Right cardiac atrium (tissue), 5 donors: ENCODE measurements at regions not wholly inside any gene's neighbourhood (a gene's known extent, or its start where the extent isn't known, plus 50 kb on each side); places are given as distances from the start of the nearest gene placed in this dataset.
"Not testable (repeated sequence)": the region's sequence is repeated elsewhere in the genome, so short reads cannot be mapped to it uniquely, and the experiment has no call there.

Experiments
- ATAC-seq, 2 donors: fragments of 200-7000 bp; cut with Tn5 transposase; one replicate each; pipeline versions ENCODE4 v1.8.0 to v1.9.1; 2020; ENCODE audit warnings: moderate library complexity in 2 of 2, mild to moderate bottlenecking in 1 of 2
- DNase-seq, 3 donors: peaks; one replicate each; pipeline ENCODE4 v3.0.0-alpha.2; 2020
- H3K27ac ChIP-seq: one replicate; pipeline ENCODE4 v1.5.1; 2013; ENCODE audit warnings: mild to moderate bottlenecking, low read length, control low read depth, moderate library complexity
- H3K27me3 ChIP-seq: one replicate; pipeline ENCODE4 v1.6.1; 2013; ENCODE audit not compliant: control insufficient read depth, insufficient read depth
- H3K4me1 ChIP-seq: one replicate; pipeline ENCODE4 v1.6.1; 2013; ENCODE audit warnings: low read length; ENCODE audit not compliant: control insufficient read depth, insufficient read depth
- H3K4me3 ChIP-seq: one replicate; pipeline ENCODE4 v1.5.1; 2013; ENCODE audit warnings: low read length, control low read depth
- H3K9me3 ChIP-seq: one replicate; pipeline ENCODE4 v1.6.1; 2013; ENCODE audit warnings: low read length; ENCODE audit not compliant: control insufficient read depth
- WGBS: extraction: QIAGEN DNeasy Blood & Tissue Kit; methylation state at CpG from one replicate; pipeline ENCODE4 v1.1.7; 2013; 5-methylcytosine and 5-hydroxymethylcytosine counted together
- intact Hi-C, 4 donors: fragments of 100-400 bp; cut with DNase I; formaldehyde crosslinking; loops; one replicate each; pipeline versions ENCODE4 v1.11.0 to v1.14.0; 2022 to 2023
- donor health status: healthy with polysubstance abuse.
- donor health status: DM: no; HTN: yes; CAD: no.
- donor health status: DM: no; HTN: no; CAD: no.
- donor health status: DM: no; HTN: yes; CAD: no; lungs with severe emphysema.
- donor health status: DM: yes; HTN: yes; CAD: no.

DNA sequence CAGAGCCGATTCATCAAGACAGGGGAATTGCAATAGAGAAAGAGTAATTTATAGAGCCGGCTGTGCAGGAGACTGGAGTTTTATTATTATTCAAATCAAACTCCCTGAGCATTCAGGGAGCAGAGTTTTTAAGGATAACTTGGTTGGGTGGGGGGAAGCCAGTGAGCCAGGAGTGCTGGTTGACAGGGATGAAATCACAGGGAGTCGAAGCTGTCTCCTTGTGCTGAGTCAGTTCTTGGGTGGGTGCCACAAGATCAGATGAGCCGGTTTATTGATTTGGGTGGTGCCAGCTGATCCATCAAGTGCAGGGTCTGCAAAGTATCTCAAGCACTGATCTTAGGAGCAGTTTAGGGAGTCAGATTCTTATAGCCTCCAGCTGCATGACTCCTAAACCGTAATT, 95.4 kb upstream of the CCDC80 start:
- no peaks in the 10 kb centered on the region for H3K9me3 ChIP-seq
- no peak for ATAC-seq
- no peak overlapping the region for H3K4me3 ChIP-seq
- no peaks in the 10 kb centered on the region for H3K27me3 ChIP-seq
- no peak for DNase-seq
- no peak overlapping the region for H3K27ac ChIP-seq
- H3K4me1 ChIP-seq, result no peaks in the 10 kb centered on the region
- 82% methylated on average over 5 of the region's 5 CpGs for WGBS
- intact Hi-C loops, result loop anchor here in 2 of 4 donors (10.0 kb wide), 1 partner anchor 238 kb away; the partner anchor contains the start of gene CD200R1 (in 2 of the 2)

GRCh38 chr3:112735926-112736325, 95.0 kb upstream of the CCDC80 start:
- ATAC-seq (no peak), DNase-seq (no peak)
- no peaks in the 10 kb centered on the region for H3K27me3 ChIP-seq
- intact Hi-C loops, result loop anchor here in 2 of 4 donors (10.0 kb wide), 1 partner anchor 239 kb away; the partner anchor contains the start of gene CD200R1 (in 2 of the 2)
- no peaks in the 10 kb centered on the region for H3K9me3 ChIP-seq
- H3K4me1 ChIP-seq, result no peaks in the 10 kb centered on the region
- no peak overlapping the region for H3K27ac ChIP-seq
- H3K4me3 ChIP-seq, result no peak overlapping the region
- WGBS, result 84% methylated on average over 3 of the region's 3 CpGs

- Histone ChIP-seq H3K9me3 (no peaks in the 10 kb centered on the region), H3K4me3 (no peak overlapping the region), H3K4me1 (no peaks in the 10 kb centered on the region), H3K27ac (no peak overlapping the region), H3K27me3 (no peaks in the 10 kb centered on the region)
- WGBS, result 60% methylated on average over 12 of the region's 12 CpGs
- DNase-seq, result peak in 2 of 3 donors; percentile 37 to 67
- intact Hi-C loops, result loop anchor here in 2 of 4 donors (10.0 kb wide), 1 partner anchor 240 kb away; the partner anchor contains the start of gene CD200R1 (in 2 of the 2)
- peak; percentile 54 to 64 for ATAC-seq
These were observed 93.9 kb upstream of the CCDC80 start for GRCh38 chr3:112734736-112735350.

DNA sequence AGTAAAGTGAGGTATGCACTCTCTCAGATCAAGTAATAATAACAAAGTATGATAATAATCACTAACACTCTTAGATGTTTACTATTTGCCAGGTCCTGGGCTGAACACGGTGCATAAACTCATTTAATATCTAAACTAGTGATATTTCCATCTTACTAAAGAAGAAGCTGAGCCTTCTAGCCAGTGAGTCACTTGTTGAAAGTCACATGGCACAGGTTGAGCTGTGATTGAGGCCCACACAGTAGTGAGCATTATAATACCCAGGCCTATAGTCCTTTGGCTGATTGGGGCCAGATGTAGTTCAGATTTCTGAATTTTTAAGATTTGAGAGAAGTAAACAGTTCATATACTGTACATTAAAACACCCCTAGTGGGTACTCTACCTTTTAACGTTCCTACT, 93.2 kb upstream of the CCDC80 start:
- DNase-seq (no peak), ATAC-seq (no peak)
- intact Hi-C loops, result loop anchor here in 2 of 4 donors (10.0 kb wide), 1 partner anchor 241 kb away; the partner anchor contains the start of gene CD200R1 (in 2 of the 2)
- Histone ChIP-seq H3K9me3 (no peaks in the 10 kb centered on the region), H3K27me3 (no peaks in the 10 kb centered on the region), H3K4me3 (no peak overlapping the region), H3K27ac (no peak overlapping the region), H3K4me1 (no peaks in the 10 kb centered on the region)
- WGBS, result 67% methylated on average over 2 of the region's 2 CpGs

- DNase-seq, result no peak
- no peak overlapping the region for H3K4me3 ChIP-seq
- no peaks in the 10 kb centered on the region for H3K4me1 ChIP-seq
- H3K9me3 ChIP-seq, result no peaks in the 10 kb centered on the region
- intact Hi-C loops, result loop anchor here in 2 of 4 donors (10.0 kb wide), 1 partner anchor 245 kb away; the partner anchor contains the start of gene CD200R1 (in 2 of the 2)
- ATAC-seq, result no peak
- no peaks in the 10 kb centered on the region for H3K27me3 ChIP-seq
- H3K27ac ChIP-seq, result no peak overlapping the region
These were observed 89.3 kb upstream of the CCDC80 start for GRCh38 chr3:112730210-112730609.

DNA sequence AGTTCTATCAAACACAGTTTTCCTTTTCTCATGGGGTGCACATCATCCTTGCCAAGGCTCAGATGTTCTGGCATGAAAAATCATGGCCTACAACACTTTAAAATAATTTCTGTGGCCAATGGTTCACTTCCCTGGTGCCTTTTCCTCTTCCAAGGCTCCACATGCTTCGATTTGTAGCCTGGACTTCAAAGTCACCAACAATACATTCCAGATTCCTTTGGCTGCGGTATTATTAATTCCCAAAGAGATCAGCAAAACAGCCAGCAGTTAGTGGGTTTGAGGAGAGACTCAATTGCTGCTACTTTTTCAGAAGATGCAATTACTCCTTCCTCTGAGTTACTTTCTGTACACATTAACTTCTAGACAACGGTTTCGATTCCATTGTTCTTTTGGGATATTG, 80.3 kb upstream of the CCDC80 start:
- no peak for ATAC-seq
- no peak overlapping the region for H3K4me3 ChIP-seq
- H3K9me3 ChIP-seq, result no peaks in the 10 kb centered on the region
- H3K4me1 ChIP-seq, result no peaks in the 10 kb centered on the region
- no peak overlapping the region for H3K27ac ChIP-seq
- H3K27me3 ChIP-seq, result no peaks in the 10 kb centered on the region
- intact Hi-C loops, result no loop called here
- WGBS, result 75% methylated on average over 4 of the region's 4 CpGs
- no peak for DNase-seq

DNA sequence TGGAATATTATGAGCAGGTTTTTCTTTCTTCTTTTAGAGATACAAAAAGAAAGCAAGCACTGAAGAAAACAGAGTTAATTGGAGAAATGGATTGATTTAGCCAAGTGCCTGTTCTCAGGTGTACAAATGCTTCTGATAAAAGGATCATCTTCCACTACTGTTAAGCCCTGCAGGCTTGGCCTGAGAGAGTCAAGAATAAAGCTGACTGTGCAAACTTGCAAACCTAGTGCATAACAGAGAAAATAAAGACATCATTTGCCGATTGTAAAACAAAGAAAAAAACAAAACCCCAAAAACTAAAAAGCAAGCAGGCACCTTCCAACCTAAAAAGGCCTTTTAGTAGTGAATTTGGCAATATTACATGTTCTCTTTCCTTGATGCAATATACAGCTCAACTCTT, 78.0 kb upstream of the CCDC80 start:
- H3K4me3 ChIP-seq, result no peak overlapping the region
- H3K9me3 ChIP-seq, result no peaks in the 10 kb centered on the region
- intact Hi-C loops, result no loop called here
- WGBS, result 82% methylated on average over 1 of the region's 1 CpG
- ATAC-seq, result no peak
- no peak overlapping the region for H3K27ac ChIP-seq
- no peak for DNase-seq
- H3K4me1 ChIP-seq, result no peaks in the 10 kb centered on the region
- H3K27me3 ChIP-seq, result no peaks in the 10 kb centered on the region

DNA sequence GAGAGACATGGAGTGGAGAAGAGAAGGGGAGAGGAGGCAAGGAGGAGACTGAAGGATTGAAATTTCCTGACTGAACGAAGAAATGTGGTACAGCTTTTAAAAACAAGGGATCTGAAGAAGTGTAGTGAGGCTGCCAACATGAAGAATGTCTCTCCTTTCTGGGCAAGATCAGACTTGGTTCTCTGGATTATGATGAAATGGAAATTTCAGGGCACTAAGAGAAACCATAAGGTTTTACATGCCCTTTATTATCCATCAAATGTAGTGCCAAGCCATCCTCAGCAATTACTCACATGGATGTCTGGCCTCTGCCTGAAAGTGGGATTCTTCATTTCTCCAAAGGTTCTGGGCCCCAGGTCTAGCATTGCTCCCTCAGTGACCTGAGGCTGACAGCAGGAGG, 77.6 kb upstream of the CCDC80 start:
- no peak overlapping the region for H3K27ac ChIP-seq
- no peaks in the 10 kb centered on the region for H3K9me3 ChIP-seq
- H3K27me3 ChIP-seq, result no peaks in the 10 kb centered on the region
- H3K4me1 ChIP-seq, result no peaks in the 10 kb centered on the region
- intact Hi-C loops, result no loop called here
- no peak for DNase-seq
- ATAC-seq, result no peak
- H3K4me3 ChIP-seq, result no peak overlapping the region
- 83% methylated on average over 1 of the region's 1 CpG for WGBS

- DNase-seq (no peak), ATAC-seq (no peak)
- Histone ChIP-seq H3K4me1 (no peaks in the 10 kb centered on the region), H3K27ac (no peak overlapping the region), H3K27me3 (no peaks in the 10 kb centered on the region), H3K9me3 (no peaks in the 10 kb centered on the region), H3K4me3 (no peak overlapping the region)
- intact Hi-C loops, result no loop called here
These were observed 69.0 kb upstream of the CCDC80 start for GRCh38 chr3:112709911-112710310.

DNA sequence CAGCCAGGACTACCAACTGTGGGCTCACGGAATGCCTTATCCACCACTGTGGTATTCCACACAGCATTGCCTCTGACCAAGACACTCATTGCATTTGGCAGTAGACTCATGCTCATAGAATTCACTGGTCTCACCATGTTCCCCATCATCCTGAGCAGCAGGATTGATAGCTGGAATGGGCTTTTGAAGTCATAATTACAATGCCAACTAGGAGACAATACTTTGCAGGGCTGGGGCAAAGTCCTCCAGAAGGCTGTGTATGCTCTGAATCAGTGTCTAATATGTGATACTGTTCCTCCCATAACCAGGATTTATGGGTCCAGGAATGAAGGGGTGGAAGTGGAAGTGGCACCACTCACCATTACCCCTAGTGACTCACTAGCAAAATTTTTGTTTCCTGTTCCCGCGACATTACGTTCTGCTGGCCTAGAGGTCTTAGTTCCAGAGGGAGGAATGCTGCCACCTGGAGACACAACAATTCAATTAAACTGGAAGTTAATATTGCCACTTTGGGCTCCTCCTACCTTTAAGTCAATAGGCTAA, 58.6 kb upstream of the CCDC80 start:
- Histone ChIP-seq H3K4me1 (no peaks in the 10 kb centered on the region), H3K9me3 (no peaks in the 10 kb centered on the region), H3K27ac (no peak overlapping the region), H3K4me3 (no peak overlapping the region), H3K27me3 (no peaks in the 10 kb centered on the region)
- intact Hi-C loops, result no loop called here
- ATAC-seq (no peak), DNase-seq (no peak)
- WGBS, result 65% methylated on average over 4 of the region's 4 CpGs

GRCh38 chr3:112698442-112698841, 57.5 kb upstream of the CCDC80 start:
- H3K4me3 ChIP-seq, H3K4me1 ChIP-seq, ATAC-seq, H3K27me3 ChIP-seq, intact Hi-C loops, H3K27ac ChIP-seq, DNase-seq, H3K9me3 ChIP-seq: not testable (repeated sequence)
- 79% methylated on average over 2 of the region's 2 CpGs for WGBS
